GM12892 (cell line): ENCODE measurements at regions not wholly inside any gene's neighbourhood (a gene's known extent, or its start where the extent isn't known, plus 50 kb on each side); places are given as distances from the start of the nearest gene placed in this dataset.

Source experiments
- POLR2A ChIP-seq: IDR thresholded peaks from 2 replicates; pipeline ENCODE4 v1.6.1; 2011; ENCODE audit warnings: low read depth, low read length, control low read depth
- POLR2AphosphoS5 ChIP-seq: IDR thresholded peaks from 2 replicates; pipeline ENCODE4 v1.6.1; 2011; ENCODE audit warnings: low read depth, low read length, control low read depth
- TAF1 ChIP-seq: IDR thresholded peaks from 2 replicates; pipeline ENCODE4 v1.6.1; 2011; ENCODE audit warnings: low read depth, mild to moderate bottlenecking, control low read depth, low read length, borderline replicate concordance

DNA sequence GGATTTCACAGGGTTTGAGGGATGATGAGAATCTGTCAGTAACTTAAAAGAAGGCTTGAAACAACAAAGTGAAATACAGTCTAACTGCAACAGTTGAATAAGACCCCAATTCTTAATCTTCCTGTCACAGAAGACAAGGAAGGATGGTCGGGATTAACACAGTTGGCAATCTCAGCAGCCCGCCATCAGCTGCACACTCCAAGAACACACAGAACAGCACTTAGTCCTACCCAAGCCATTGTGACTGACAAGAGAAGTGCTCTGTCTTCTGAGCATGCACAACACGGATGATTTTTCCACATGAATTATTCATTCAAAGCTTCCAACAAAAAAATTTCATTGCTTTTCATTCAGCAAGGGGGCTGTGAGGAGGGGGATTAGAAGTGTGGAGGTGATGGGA lies 576.1 kb downstream of the TLE4 start:
- TF ChIP-seq POLR2A (no peak), TAF1 (no peak), POLR2AphosphoS5 (no peak)
